NCI-H748 treated with DMSO at 0.1 percent for 48 hours (cell line): ENCODE measurements at regions not wholly inside any gene's neighbourhood (a gene's known extent, or its start where the extent isn't known, plus 50 kb on each side); places are given as distances from the start of the nearest gene placed in this dataset.
"Not testable (repeated sequence)": the region's sequence is repeated elsewhere in the genome, so short reads cannot be mapped to it uniquely, and the experiment has no call there.

Experiments
- DNase-seq: peaks from one replicate; lab custom pipeline; 2025; lab: John Stamatoyannopoulos, UW

- DNase-seq, result no peak
These were observed 325.3 kb upstream of the MEX3C start for GRCh38 chr18:51522821-51523220.

- no peak for DNase-seq
These were observed 326.2 kb upstream of the MEX3C start for GRCh38 chr18:51523671-51524070.

- no peak for DNase-seq
These were observed 328.2 kb upstream of the MEX3C start for GRCh38 chr18:51525453-51526225.

- no peak for DNase-seq
These were observed 330.3 kb upstream of the MEX3C start for GRCh38 chr18:51527826-51528225.

- no peak for DNase-seq
These were observed 334.0 kb upstream of the MEX3C start for GRCh38 chr18:51531501-51531900.

- peak; percentile 69 for DNase-seq
These were observed 340.0 kb upstream of the MEX3C start for GRCh38 chr18:51537487-51537886.

GRCh38 chr18:51540562-51540961 is 343.1 kb upstream of the MEX3C start:
- DNase-seq, result no peak

GRCh38 chr18:51541230-51541629 is 343.7 kb upstream of the MEX3C start:
- no peak for DNase-seq

GRCh38 chr18:51543658-51544155 is 346.2 kb upstream of the MEX3C start:
- no peak for DNase-seq

- DNase-seq, result no peak
These were observed 348.0 kb upstream of the MEX3C start for GRCh38 chr18:51545446-51545845.

GRCh38 chr18:51559198-51559901 is 361.9 kb upstream of the MEX3C start:
- DNase-seq, result no peak

GRCh38 chr18:51559902-51560287 is 362.4 kb upstream of the MEX3C start:
- no peak for DNase-seq

- no peak for DNase-seq
These were observed 364.3 kb upstream of the MEX3C start for GRCh38 chr18:51561821-51562220.

GRCh38 chr18:51562866-51563265 is 365.4 kb upstream of the MEX3C start:
- DNase-seq, result no peak

GRCh38 chr18:51563396-51563795 is 365.9 kb upstream of the MEX3C start:
- DNase-seq, result no peak

GRCh38 chr18:51568151-51568550 is 370.7 kb upstream of the MEX3C start:
- DNase-seq, result no peak

GRCh38 chr18:51569153-51569552 is 371.7 kb upstream of the MEX3C start:
- DNase-seq, result no peak

GRCh38 chr18:51569561-51569960 is 372.1 kb upstream of the MEX3C start:
- DNase-seq, result no peak

- DNase-seq, result not testable (repeated sequence)
These were observed 372.6 kb upstream of the MEX3C start for GRCh38 chr18:51570071-51570470.

- DNase-seq, result not testable (repeated sequence)
These were observed 376.4 kb upstream of the MEX3C start for GRCh38 chr18:51573886-51574285.

GRCh38 chr18:51575171-51575570 is 377.7 kb upstream of the MEX3C start:
- DNase-seq, result no peak

GRCh38 chr18:51578406-51578980 is 381.0 kb upstream of the MEX3C start:
- DNase-seq, result no peak

GRCh38 chr18:51580580-51580979 is 383.1 kb upstream of the MEX3C start:
- DNase-seq, result no peak
